ENCODE measurements at regions not wholly inside any gene's neighbourhood (a gene's known extent, or its start where the extent isn't known, plus 50 kb on each side); places are given as distances from the start of the nearest gene placed in this dataset.

GRCh38 chr15:70189826-70190695 is 92.3 kb upstream of the TLE3 start:
- TF ChIP-seq, protein P1, sequence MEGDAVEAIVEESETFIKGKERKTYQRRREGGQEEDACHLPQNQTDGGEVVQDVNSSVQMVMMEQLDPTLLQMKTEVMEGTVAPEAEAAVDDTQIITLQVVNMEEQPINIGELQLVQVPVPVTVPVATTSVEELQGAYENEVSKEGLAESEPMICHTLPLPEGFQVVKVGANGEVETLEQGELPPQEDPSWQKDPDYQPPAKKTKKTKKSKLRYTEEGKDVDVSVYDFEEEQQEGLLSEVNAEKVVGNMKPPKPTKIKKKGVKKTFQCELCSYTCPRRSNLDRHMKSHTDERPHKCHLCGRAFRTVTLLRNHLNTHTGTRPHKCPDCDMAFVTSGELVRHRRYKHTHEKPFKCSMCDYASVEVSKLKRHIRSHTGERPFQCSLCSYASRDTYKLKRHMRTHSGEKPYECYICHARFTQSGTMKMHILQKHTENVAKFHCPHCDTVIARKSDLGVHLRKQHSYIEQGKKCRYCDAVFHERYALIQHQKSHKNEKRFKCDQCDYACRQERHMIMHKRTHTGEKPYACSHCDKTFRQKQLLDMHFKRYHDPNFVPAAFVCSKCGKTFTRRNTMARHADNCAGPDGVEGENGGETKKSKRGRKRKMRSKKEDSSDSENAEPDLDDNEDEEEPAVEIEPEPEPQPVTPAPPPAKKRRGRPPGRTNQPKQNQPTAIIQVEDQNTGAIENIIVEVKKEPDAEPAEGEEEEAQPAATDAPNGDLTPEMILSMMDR (IDR thresholded peaks at IDR 0.05): no peak
- Histone ChIP-seq H3K4me1 (ENCODE audit: control insufficient read depth, insufficient read depth, low read length) (no peaks in the 10 kb centered on the region), H3K27ac (ENCODE audit: low read length) (no peak overlapping the region), H3K27me3 (ENCODE audit: control insufficient read depth, insufficient read depth, low read length) (no peaks in the 10 kb centered on the region), H3K4me3 (ENCODE audit: low read length) (no peak overlapping the region), H3K36me3 (ENCODE audit: control insufficient read depth, insufficient read depth, low read length) (no peaks in the 10 kb centered on the region), H3K9me3 (ENCODE audit: control insufficient read depth, insufficient read depth, low read length) (no peaks in the 10 kb centered on the region)
- Mint-ChIP-seq H3K4me1 (no peaks in the 10 kb centered on the region), H3K27ac (no peak overlapping the region), H3K27me3 (ENCODE audit: low read depth in 2 of 2) (peaks cover 36 to 55% of the 10 kb centered on the region in 2 donors), H3K9me3 (peaks cover 2 to 3% of the 10 kb centered on the region in 2 donors), H3K36me3 (no peaks in the 10 kb centered on the region), H3K4me3 (no peak overlapping the region)
- 91% methylated on average over 20 of the region's 20 CpGs for WGBS (ENCODE audit: insufficient coverage)
- intact Hi-C loops (cut with micrococcal nuclease): no loop called here
- ATAC-seq (no peak), DNase-seq (no peak)

DNA sequence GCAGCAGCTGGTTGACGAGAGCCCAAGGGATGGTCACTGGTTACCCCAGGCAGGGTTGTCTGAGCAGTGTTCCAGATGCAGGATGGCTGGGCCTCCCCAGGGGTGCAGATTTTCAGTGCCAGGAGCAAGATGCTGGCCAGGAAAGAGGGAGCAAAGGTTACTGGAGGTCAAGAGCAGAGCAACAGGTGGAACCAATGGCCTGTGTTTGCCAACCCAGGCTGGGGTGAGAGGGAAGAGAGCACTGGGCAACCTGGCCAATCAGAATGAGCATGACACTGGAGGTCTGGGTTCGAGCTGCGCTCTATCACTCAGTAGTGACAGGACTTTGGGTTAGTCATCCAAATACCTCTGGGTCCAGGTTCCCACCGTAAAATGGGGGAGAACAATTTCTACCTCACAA is 90.6 kb upstream of the TLE3 start:
- peaks cover 30 to 49% of the 10 kb centered on the region in 2 donors for H3K27me3 Mint-ChIP-seq (ENCODE audit: low read depth in 2 of 2)
- H3K4me3 ChIP-seq (ENCODE audit: low read length): no peak overlapping the region
- H3K27ac Mint-ChIP-seq: no peak overlapping the region
- no peak overlapping the region for H3K27ac ChIP-seq (ENCODE audit: low read length)
- WGBS (ENCODE audit: insufficient coverage): 87% methylated on average over 4 of the region's 4 CpGs
- intact Hi-C loops (cut with micrococcal nuclease): no loop called here
- no peak for DNase-seq
- no peak for ATAC-seq
- no peaks in the 10 kb centered on the region for H3K27me3 ChIP-seq (ENCODE audit: control insufficient read depth, insufficient read depth, low read length)
- H3K36me3 Mint-ChIP-seq: no peaks in the 10 kb centered on the region
- TF ChIP-seq, protein P1 (IDR thresholded peaks at IDR 0.05): no peak
- no peaks in the 10 kb centered on the region for H3K36me3 ChIP-seq (ENCODE audit: control insufficient read depth, insufficient read depth, low read length)
- no peaks in the 10 kb centered on the region for H3K9me3 ChIP-seq (ENCODE audit: control insufficient read depth, insufficient read depth, low read length)
- no peaks in the 10 kb centered on the region for H3K4me1 Mint-ChIP-seq
- H3K4me1 ChIP-seq (ENCODE audit: control insufficient read depth, insufficient read depth, low read length): no peaks in the 10 kb centered on the region
- peaks cover 2 to 3% of the 10 kb centered on the region in 2 donors for H3K9me3 Mint-ChIP-seq
- H3K4me3 Mint-ChIP-seq: no peak overlapping the region

DNA sequence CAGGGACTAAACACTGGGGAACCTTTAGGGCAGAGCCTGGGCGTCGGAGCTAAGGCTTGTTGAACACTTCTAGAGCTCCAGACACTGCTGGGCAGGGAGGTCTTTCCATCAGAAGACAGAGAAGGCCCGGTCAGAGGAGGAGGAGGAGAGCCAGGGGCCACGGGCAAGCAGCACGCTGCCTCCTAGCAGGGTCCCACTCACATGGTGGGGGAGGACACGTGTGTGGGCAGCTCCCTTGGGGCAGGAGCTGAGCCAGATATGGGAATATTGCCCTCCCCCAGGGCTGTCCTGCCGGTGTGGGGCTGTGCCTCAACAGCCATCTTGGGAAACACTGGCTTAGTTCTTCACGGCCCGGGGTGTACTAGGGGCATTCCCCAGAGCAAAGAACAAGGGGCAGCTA is 89.6 kb upstream of the TLE3 start:
- Mint-ChIP-seq H3K27me3 (ENCODE audit: low read depth in 2 of 2) (peaks cover 32 to 49% of the 10 kb centered on the region in 2 donors), H3K4me3 (no peak overlapping the region), H3K27ac (no peak overlapping the region), H3K9me3 (peaks cover 2 to 3% of the 10 kb centered on the region in 2 donors), H3K4me1 (no peaks in the 10 kb centered on the region), H3K36me3 (no peaks in the 10 kb centered on the region)
- WGBS (ENCODE audit: insufficient coverage): 90% methylated on average over 9 of the region's 9 CpGs
- Histone ChIP-seq H3K9me3 (ENCODE audit: control insufficient read depth, insufficient read depth, low read length) (no peaks in the 10 kb centered on the region), H3K4me1 (ENCODE audit: control insufficient read depth, insufficient read depth, low read length) (no peaks in the 10 kb centered on the region), H3K27ac (ENCODE audit: low read length) (no peak overlapping the region), H3K27me3 (ENCODE audit: control insufficient read depth, insufficient read depth, low read length) (no peaks in the 10 kb centered on the region), H3K4me3 (ENCODE audit: low read length) (no peak overlapping the region), H3K36me3 (ENCODE audit: control insufficient read depth, insufficient read depth, low read length) (no peaks in the 10 kb centered on the region)
- intact Hi-C loops (cut with micrococcal nuclease): no loop called here
- DNase-seq (no peak), ATAC-seq (no peak)
- TF ChIP-seq, protein P1 (IDR thresholded peaks at IDR 0.05): no peak

DNA sequence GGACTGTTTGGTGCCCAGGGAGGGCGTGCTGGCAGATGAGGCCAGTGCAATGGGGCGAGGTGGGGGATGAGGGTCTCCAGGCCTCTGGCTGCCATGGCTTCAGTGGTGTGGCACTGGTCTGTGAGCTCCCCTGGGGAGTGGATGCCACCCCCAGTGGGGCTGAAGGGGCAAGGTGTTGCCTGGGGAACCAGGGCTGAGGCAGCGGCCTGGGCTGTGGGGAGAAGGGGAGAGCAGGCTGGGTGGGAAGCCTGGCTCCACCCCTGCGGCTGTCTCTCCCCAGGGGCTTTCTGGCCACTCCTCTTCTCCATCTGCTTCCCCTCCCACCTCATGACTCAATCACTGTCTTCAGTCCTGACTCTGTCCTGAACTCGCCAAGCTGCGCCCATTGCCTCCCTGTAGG is 88.4 kb upstream of the TLE3 start:
- H3K4me3 ChIP-seq (ENCODE audit: low read length): no peak overlapping the region
- H3K9me3 ChIP-seq (ENCODE audit: control insufficient read depth, insufficient read depth, low read length): no peaks in the 10 kb centered on the region
- TF ChIP-seq, protein P1 (IDR thresholded peaks at IDR 0.05): no peak
- intact Hi-C loops (cut with micrococcal nuclease): no loop called here
- H3K4me1 ChIP-seq (ENCODE audit: control insufficient read depth, insufficient read depth, low read length): no peaks in the 10 kb centered on the region
- H3K27ac Mint-ChIP-seq: no peak overlapping the region
- no peaks in the 10 kb centered on the region for H3K4me1 Mint-ChIP-seq
- H3K27ac ChIP-seq (ENCODE audit: low read length): no peak overlapping the region
- H3K4me3 Mint-ChIP-seq: no peak overlapping the region
- no peaks in the 10 kb centered on the region for H3K36me3 Mint-ChIP-seq
- peaks cover 38 to 49% of the 10 kb centered on the region in 2 donors for H3K27me3 Mint-ChIP-seq (ENCODE audit: low read depth in 2 of 2)
- 89% methylated on average over 6 of the region's 6 CpGs for WGBS (ENCODE audit: insufficient coverage)
- H3K36me3 ChIP-seq (ENCODE audit: control insufficient read depth, insufficient read depth, low read length): no peaks in the 10 kb centered on the region
- ATAC-seq (no peak), DNase-seq (no peak)
- H3K27me3 ChIP-seq (ENCODE audit: control insufficient read depth, insufficient read depth, low read length): no peaks in the 10 kb centered on the region
- no peaks in the 10 kb centered on the region for H3K9me3 Mint-ChIP-seq
